NCI-H748 treated with DMSO at 0.1 percent for 48 hours (cell line): ENCODE measurements at regions not wholly inside any gene's neighbourhood (a gene's known extent, or its start where the extent isn't known, plus 50 kb on each side); places are given as distances from the start of the nearest gene placed in this dataset.

ENCODE experiments used
- DNase-seq: peaks from one replicate; lab custom pipeline; 2025; lab: John Stamatoyannopoulos, UW

- DNase-seq, result no peak
Observed at GRCh38 chr10:125398270-125398669, 237.9 kb upstream of the CTBP2 start.

- DNase-seq, result no peak
Observed at GRCh38 chr10:125397608-125398007, 237.2 kb upstream of the CTBP2 start.

GRCh38 chr10:125396676-125397075, 236.3 kb upstream of the CTBP2 start:
- DNase-seq, result no peak

DNA sequence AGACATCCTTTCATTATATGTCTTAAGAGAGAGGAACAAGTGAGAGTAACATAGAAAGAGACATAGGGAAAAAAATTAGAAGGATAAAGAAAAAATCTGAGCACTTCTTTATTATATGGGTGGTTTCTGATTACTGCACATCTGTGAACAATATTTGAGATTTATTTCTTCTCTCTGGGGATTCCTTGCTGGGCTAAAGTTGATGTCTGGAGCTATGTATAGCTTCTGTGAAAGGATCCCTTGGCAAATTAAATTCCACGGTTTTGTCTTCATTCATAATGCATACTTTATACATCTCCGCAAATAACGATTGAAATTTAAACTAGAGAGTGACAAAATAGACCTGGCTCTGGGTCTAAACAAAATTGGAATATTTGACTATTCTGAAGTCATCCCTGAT, 232.2 kb upstream of the CTBP2 start:
- no peak for DNase-seq

- DNase-seq, result no peak
Observed at GRCh38 chr10:125392154-125392553, 231.8 kb upstream of the CTBP2 start.

DNA sequence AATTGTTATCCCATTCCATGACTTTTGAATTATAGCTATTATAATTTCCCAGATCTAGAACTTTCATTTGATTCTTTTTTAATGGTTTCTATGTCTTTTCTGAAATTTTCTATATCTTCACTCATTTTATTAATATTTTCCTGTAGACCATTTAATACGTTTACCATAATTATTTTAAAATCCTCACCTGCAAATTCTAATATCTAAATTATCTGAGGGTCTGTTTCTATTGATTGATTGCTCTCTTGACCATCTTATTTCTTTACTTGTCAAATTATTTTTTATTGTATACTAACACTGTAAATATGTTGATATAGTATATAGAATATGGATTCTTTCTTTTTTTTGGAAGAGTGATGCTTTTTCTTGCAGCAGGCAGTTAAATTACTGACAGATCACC, 229.3 kb upstream of the CTBP2 start:
- DNase-seq, result no peak

DNA sequence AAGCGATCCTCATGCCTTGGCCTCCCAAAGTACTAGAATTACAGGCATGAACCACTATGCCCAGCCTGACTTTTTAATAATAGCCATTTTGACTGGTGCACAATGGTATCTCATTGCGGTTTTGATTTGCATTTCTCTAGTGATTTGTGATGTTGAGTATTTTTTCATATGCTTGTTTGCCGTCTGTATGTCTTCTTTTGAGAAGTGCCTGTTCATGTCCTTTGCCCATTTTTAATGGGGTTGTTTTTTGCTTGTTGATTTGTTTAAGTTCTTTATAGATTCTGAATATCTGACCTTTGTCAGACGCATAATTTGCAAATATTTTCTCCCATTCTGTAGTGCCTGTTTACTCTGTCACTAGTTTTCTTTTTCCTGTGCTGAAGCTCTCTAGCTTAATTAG, 219.2 kb upstream of the CTBP2 start:
- no peak for DNase-seq

DNA sequence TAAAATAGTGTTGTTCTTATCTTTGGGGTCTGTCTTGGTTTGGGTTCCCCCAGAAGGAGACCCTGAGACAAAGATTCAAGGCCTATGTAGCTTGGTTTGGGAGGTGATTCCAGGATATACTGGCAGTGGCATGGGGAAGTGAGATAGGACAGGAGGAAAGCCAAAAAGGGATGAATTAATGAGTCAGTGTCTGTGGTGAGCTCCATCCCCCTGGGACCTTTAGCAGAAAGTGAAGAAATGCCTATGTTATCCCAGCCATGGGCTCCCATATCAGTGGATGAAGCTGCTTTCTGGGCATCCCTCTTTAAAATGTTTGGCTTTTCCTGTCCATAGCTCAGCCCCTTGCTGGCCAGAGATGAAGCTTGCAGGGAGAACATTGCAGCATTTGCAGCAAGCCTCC, 217.0 kb upstream of the CTBP2 start:
- DNase-seq, result no peak

DNA sequence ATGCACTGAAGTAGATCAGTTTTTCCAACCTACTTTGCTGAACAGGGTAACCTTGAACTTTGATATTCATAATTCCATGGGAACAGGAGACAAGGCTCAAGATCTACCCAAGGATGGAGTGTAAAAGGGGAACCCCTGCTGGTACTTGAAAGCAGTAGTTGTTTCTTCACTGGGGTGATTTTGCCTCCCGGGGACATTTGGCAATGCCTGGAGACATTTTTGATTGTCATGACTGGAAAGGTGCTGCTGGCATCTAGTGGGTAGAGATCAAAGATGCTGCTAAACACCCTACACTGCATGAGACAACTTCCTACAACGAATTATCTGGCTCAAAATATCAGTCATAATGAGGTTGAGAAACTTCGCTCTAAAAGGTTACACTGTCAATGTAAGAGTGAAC, 214.8 kb upstream of the CTBP2 start:
- DNase-seq, result no peak

- DNase-seq, result no peak
Observed at GRCh38 chr10:125373546-125373945, 213.2 kb upstream of the CTBP2 start.

- no peak for DNase-seq
Observed at GRCh38 chr10:125370578-125370977, 210.2 kb upstream of the CTBP2 start.

- no peak for DNase-seq
Observed at GRCh38 chr10:125369382-125370326, 209.3 kb upstream of the CTBP2 start.

DNA sequence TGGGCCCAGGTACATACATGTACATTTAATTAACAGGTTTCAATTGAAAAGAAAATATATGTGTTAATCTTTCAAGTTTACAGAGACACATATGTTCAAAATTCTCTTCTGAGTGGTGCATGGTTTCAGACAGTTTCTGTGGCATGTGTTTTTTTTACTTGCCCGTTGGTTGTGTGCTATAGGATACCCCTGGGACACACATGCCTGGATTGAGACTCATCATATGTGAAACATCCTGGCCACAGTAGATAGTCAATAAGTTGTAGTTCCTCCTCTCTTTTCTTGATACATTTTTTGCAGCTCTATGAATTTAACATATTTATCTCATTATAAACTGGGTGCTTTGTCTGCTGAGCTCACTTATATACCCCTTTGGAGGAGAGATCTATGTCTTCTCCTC, 207.8 kb upstream of the CTBP2 start:
- DNase-seq, result no peak

- DNase-seq, result no peak
Observed at GRCh38 chr10:125363791-125364190, 203.4 kb upstream of the CTBP2 start.

DNA sequence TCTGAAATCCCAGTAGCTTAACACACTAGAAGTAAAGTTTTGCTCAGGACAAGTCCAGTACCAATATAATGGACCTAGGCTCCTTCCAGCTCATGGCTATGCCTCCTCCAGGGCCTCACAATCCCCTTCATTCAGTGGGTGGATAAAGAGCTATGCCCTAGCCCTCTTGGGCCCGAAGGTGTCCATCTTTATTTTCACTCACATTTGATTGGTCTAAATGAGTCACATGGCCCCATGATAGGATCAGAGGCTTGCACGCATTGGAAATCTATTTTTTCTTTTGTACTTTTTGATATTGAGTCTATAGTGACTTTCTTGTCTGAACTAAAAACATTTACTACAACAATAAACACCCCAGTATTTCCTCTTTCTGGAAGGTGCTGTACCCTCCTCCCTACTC, 202.6 kb upstream of the CTBP2 start:
- DNase-seq, result no peak

DNA sequence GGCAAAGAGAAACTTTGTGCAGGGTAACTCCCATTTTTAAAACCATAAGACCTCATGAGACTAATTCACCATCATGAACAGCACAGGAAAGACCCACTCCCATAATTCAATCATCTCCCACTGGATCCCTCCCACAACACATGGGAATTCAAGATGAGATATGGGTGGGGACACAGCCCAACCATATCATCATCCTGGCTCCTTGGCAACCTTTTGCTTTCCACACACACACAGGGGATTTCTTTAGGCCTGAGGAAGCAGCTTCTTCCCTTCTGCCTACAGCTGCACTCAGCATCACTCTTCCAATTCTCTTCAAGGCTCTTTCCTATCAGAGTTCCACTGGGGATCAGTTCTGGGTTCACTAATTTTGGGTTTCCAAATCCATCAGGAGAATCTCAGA, 199.0 kb upstream of the CTBP2 start:
- DNase-seq, result no peak

GRCh38 chr10:125355657-125356056, 195.3 kb upstream of the CTBP2 start:
- no peak for DNase-seq

DNA sequence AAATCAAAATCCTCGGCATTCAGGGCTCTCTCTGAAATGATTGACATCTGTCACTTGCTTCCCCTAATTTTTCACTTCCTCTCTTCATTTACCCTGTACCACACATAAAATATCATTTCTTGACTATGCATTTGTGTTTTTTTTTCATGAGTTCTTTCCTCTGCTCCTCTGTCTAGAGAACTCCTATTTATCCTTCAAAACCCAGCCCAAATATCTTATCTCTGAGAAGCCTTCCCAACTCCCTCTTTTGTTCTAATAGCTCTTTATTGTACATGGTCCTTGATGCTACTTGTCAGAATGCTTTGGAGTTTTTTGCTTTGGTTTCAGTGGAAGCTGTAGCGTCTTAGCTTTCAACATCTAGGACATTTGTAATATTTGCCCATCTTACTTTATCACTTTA, 190.2 kb upstream of the CTBP2 start:
- no peak for DNase-seq

DNA sequence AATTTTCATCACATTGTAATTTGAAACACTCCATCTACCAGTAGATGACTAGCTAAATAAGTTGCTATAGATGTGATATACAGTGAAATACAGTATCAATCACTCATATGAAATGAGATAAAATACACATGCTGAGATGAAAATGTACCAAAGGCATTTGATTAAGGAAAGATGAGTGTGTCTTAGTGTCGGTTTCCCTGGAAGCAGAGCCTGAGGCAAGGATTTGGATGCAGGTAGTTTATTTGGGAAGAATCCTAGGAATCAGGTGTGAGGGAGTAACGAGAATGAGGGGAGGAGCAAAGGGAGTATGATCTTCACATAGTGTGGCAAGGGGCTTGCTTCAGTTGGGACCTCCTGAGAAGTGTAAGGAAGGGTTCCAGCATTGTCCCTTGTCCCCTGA, 188.2 kb upstream of the CTBP2 start:
- no peak for DNase-seq

- no peak for DNase-seq
Observed at GRCh38 chr10:125344573-125345171, 184.3 kb upstream of the CTBP2 start.

- no peak for DNase-seq
Observed at GRCh38 chr10:125343983-125344382, 183.6 kb upstream of the CTBP2 start.

GRCh38 chr10:125343118-125343925, 183.0 kb upstream of the CTBP2 start:
- no peak for DNase-seq

- DNase-seq, result no peak
Observed at GRCh38 chr10:125341611-125342010, 181.2 kb upstream of the CTBP2 start.
